SIG-M5 treated with dmso at 0.1 percent for 504 hours (cell line): ENCODE measurements at regions not wholly inside any gene's neighbourhood (a gene's known extent, or its start where the extent isn't known, plus 50 kb on each side); places are given as distances from the start of the nearest gene placed in this dataset.

ENCODE experiments used
- DNase-seq: peaks from one replicate; lab custom pipeline; 2025; ENCODE audit not compliant: unreplicated experiment; lab: John Stamatoyannopoulos, UW

DNA sequence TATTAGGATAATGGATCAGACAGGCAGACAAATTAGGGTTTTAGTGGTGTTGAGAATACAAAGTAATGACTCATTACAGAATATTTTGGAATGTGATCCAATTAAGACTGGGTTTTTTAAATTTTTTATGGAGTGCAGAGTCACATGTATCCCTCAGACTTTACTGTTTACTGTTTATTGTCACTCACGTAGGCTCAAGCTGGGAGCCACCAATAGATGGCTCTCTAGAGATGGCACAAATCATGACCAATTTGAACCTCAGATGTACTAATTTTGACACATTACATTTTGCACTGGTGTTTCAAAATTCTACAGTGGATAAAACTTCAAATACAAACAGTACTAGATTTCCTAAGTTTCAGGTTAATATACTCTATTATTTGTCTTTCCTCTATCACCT, 53.6 kb upstream of the ANO3 start:
- DNase-seq = no peak
